ENCODE measurements at regions not wholly inside any gene's neighbourhood (a gene's known extent, or its start where the extent isn't known, plus 50 kb on each side); places are given as distances from the start of the nearest gene placed in this dataset.

GRCh38 chr20:24853916-24854315 is 95.2 kb upstream of the CST7 start:
- TF ChIP-seq EZH2 (IDR thresholded peaks at IDR 0.05): no peak
- no peak for TF ChIP-seq POLR2AphosphoS5 (IDR thresholded peaks at IDR 0.05; ENCODE audit: borderline replicate concordance, low read depth, low read length)
- TF ChIP-seq FOXP2 (optimal IDR thresholded peaks at IDR 0.05; ENCODE audit: control extremely low read depth, extremely low read length, insufficient read depth): no peak

Data from SK-N-MC (cell line).